PFSK-1 (cell line): ENCODE measurements at regions not wholly inside any gene's neighbourhood (a gene's known extent, or its start where the extent isn't known, plus 50 kb on each side); places are given as distances from the start of the nearest gene placed in this dataset.

ENCODE experiments used
- POLR2AphosphoS5 ChIP-seq: IDR thresholded peaks from 2 replicates; pipeline ENCODE4 v1.6.1; 2012; ENCODE audit warnings: low read depth, mild to moderate bottlenecking, control low read depth, low read length, moderate library complexity
- REST ChIP-seq, 2 experiments: IDR thresholded peaks; 2 replicates each; pipeline versions ENCODE4 v1.6.1 to v1.8.0; 2011 to 2012; ENCODE audit warnings: low read depth in 2 of 2, low read length in 2 of 2, control low read depth in 1 of 2, inconsistent platforms in 1 of 2, mild to moderate bottlenecking in 1 of 2, moderate library complexity in 1 of 2; ENCODE audit not compliant: insufficient read depth in 1 of 2
- SIN3A ChIP-seq: IDR thresholded peaks from 2 replicates; pipeline ENCODE4 v1.6.1; 2012; ENCODE audit warnings: mild to moderate bottlenecking, low read length, moderate library complexity, borderline replicate concordance; ENCODE audit not compliant: insufficient read depth
- TAF1 ChIP-seq: IDR thresholded peaks from 2 replicates; pipeline ENCODE4 v1.6.1; 2012; ENCODE audit warnings: low read length, control low read depth, borderline replicate concordance; ENCODE audit not compliant: insufficient read depth

DNA sequence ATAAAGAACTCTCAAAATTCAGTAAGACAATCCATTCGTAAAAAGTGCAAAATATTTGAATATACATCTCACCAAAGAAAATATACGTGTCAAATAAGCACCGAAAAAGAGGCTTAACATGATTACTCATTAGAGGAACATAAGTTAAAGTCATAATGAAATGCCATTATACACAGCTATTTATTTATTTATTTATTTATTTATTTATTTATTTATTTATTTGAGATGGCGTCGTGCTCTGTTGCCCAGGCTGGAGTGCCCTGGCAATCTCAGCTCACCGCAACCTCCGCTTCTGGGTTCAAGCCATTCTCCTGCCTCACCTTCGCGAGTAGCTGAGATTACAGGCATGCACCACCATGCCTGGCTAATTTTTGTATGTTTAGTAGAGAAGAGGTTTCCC is 203.6 kb upstream of the UBASH3B start:
- TF ChIP-seq REST (IDR thresholded peaks at IDR 0.05; ENCODE audit: insufficient read depth in 1 of 2, low read depth in 2 of 2, low read length in 2 of 2), result no peak
- no peak for TF ChIP-seq POLR2AphosphoS5
- TF ChIP-seq TAF1, result no peak
- TF ChIP-seq SIN3A, result no peak
